Epithelial cell of proximal tubule (primary cell): ENCODE measurements at regions not wholly inside any gene's neighbourhood (a gene's known extent, or its start where the extent isn't known, plus 50 kb on each side); places are given as distances from the start of the nearest gene placed in this dataset.
A peak's percentile ranks its signal among the peaks of the same experiment; 100 is the strongest.

Source experiments
- DNase-seq: peaks from one replicate; pipeline ENCODE4 v3.0.0-alpha.2; 2011; ENCODE audit warnings: low read depth
- H3K4me3 ChIP-seq: 2 replicates; pipeline ENCODE4 v1.5.1; 2011; ENCODE audit warnings: low read depth, mild to moderate bottlenecking, low read length
- CTCF ChIP-seq: conservative IDR thresholded peaks from 2 replicates; pipeline ENCODE4 v1.5.1; 2012; ENCODE audit warnings: low read depth, mild to moderate bottlenecking, low read length

GRCh38 chr22:35138521-35138920 is 72.6 kb downstream of the ISX start:
- no peak overlapping the region for H3K4me3 ChIP-seq
- no peak for TF ChIP-seq CTCF
- DNase-seq, result no peak

- peak; percentile 16 for TF ChIP-seq CTCF
- no peak overlapping the region for H3K4me3 ChIP-seq
- DNase-seq, result no peak
Observed at GRCh38 chr22:35140879-35141745, 75.2 kb downstream of the ISX start.

GRCh38 chr22:35148381-35148780 is 82.4 kb downstream of the ISX start:
- no peak for DNase-seq
- no peak for TF ChIP-seq CTCF

GRCh38 chr22:35148866-35149548 is 83.0 kb downstream of the ISX start:
- H3K4me3 ChIP-seq, result no peak overlapping the region
- DNase-seq, result no peak
- no peak for TF ChIP-seq CTCF

More at GRCh38 chr22:35148381-35148780, 82.4 kb downstream of the ISX start:
- no peak overlapping the region for H3K4me3 ChIP-seq

GRCh38 chr22:35150183-35151107 is 84.5 kb downstream of the ISX start:
- H3K4me3 ChIP-seq, result no peak overlapping the region
- peak; percentile 82 for TF ChIP-seq CTCF
- no peak for DNase-seq

GRCh38 chr22:35152316-35152715 is 86.4 kb downstream of the ISX start:
- DNase-seq, result no peak
- TF ChIP-seq CTCF, result no peak
- H3K4me3 ChIP-seq, result no peak overlapping the region
